ENCODE measurements at regions not wholly inside any gene's neighbourhood (a gene's known extent, or its start where the extent isn't known, plus 50 kb on each side); places are given as distances from the start of the nearest gene placed in this dataset.

- no peak for TF ChIP-seq ELK1 (IDR thresholded peaks at IDR 0.05; ENCODE audit: low read depth, low read length)
- no peak for TF ChIP-seq EP300 (IDR thresholded peaks at IDR 0.05)
- TF ChIP-seq RCOR1 (IDR thresholded peaks at IDR 0.05; ENCODE audit: low read depth, low read length) = no peak
- no peak for TF ChIP-seq ESRRA (IDR thresholded peaks at IDR 0.05; ENCODE audit: borderline replicate concordance, low read length)
- no peak for TF ChIP-seq REST (IDR thresholded peaks at IDR 0.05)
- no peak for TF ChIP-seq CTCF (IDR thresholded peaks at IDR 0.05)
- TF ChIP-seq CHD4 (IDR thresholded peaks at IDR 0.05; ENCODE audit: borderline replicate concordance) = no peak
- TF ChIP-seq RAD21 (conservative IDR thresholded peaks at IDR 0.05 in 1 of 2, IDR thresholded peaks at IDR 0.05 in 1 of 2) = no peak
- no peak for TF ChIP-seq POLR2A (IDR thresholded peaks at IDR 0.05; ENCODE audit: low read length)
- TF ChIP-seq PHF8 (IDR thresholded peaks at IDR 0.05; ENCODE audit: borderline replicate concordance, low read depth) = no peak
- TF ChIP-seq NR3C1 (IDR thresholded peaks at IDR 0.05) = no peak
- no peak for TF ChIP-seq NFE2L2 (conservative IDR thresholded peaks at IDR 0.05; ENCODE audit: low read length)
- no peak for TF ChIP-seq CEBPB (IDR thresholded peaks at IDR 0.05)
Observed at GRCh38 chr9:13330396-13331004, 51.0 kb upstream of the MPDZ start.

Measured in A549 (cell line).